SK-N-SH treated with all-trans-retinoic acid at 6 μM for 48 hours (cell line): ENCODE measurements at regions not wholly inside any gene's neighbourhood (a gene's known extent, or its start where the extent isn't known, plus 50 kb on each side); places are given as distances from the start of the nearest gene placed in this dataset.

Source experiments
- ATAC-seq: fragments of 200-7000 bp; cut with Tn5 transposase; 3 replicates; pipeline ENCODE4 v1.9.1; 2020; ENCODE audit warnings: mild to moderate bottlenecking, moderate library complexity
- ARNTL ChIP-seq: fragments of 450-650 bp; formaldehyde crosslinking; IDR thresholded peaks from 2 replicates; pipeline ENCODE4 v1.5.0; 2020; ENCODE audit warnings: low read depth, mild to moderate bottlenecking, moderate library complexity, borderline replicate concordance
- CSDC2 ChIP-seq: fragments of 250-450 bp; sonication (Bioruptor Pico); IDR thresholded peaks from 2 replicates; pipeline ENCODE4 v1.5.0; 2020; ENCODE audit warnings: mild to moderate bottlenecking, moderate library complexity
- ESRRG ChIP-seq: fragments of 250-450 bp; sonication (Bioruptor Pico); IDR thresholded peaks from 2 replicates; pipeline ENCODE4 v1.6.1; 2021; ENCODE audit warnings: mild to moderate bottlenecking
- ISL1 ChIP-seq: fragments of 250-450 bp; sonication (Bioruptor Pico); IDR thresholded peaks from 2 replicates; pipeline ENCODE4 v2.1.2; 2022; ENCODE audit warnings: mild to moderate bottlenecking, moderate library complexity
- OSR1 ChIP-seq: fragments of 250-450 bp; sonication (Bioruptor Pico); IDR thresholded peaks from 2 replicates; pipeline ENCODE4 v1.8.0; 2022; ENCODE audit warnings: moderate library complexity, mild to moderate bottlenecking, inconsistent platforms
- PATZ1 ChIP-seq: fragments of 250-450 bp; sonication (Bioruptor Pico); IDR thresholded peaks from 2 replicates; pipeline ENCODE4 v1.8.0; 2020; ENCODE audit warnings: mild to moderate bottlenecking, moderate library complexity, borderline replicate concordance
- PPARA ChIP-seq: fragments of 250-450 bp; sonication (Bioruptor Pico); IDR thresholded peaks from 2 replicates; pipeline ENCODE4 v1.5.0; 2020; ENCODE audit warnings: mild to moderate bottlenecking, borderline replicate concordance
- SNAI2 ChIP-seq: fragments of 250-450 bp; sonication (Bioruptor Pico); IDR thresholded peaks from 2 replicates; pipeline ENCODE4 v1.5.0; 2020; ENCODE audit warnings: mild to moderate bottlenecking, moderate library complexity
- TCF4 ChIP-seq: fragments of 250-450 bp; sonication (Bioruptor Pico); IDR thresholded peaks from 2 replicates; pipeline ENCODE4 v1.8.0; 2021; ENCODE audit warnings: mild to moderate bottlenecking, moderate library complexity, borderline replicate concordance
- TOX ChIP-seq: fragments of 250-450 bp; sonication (Bioruptor Pico); IDR thresholded peaks from 2 replicates; pipeline ENCODE4 v1.8.0; 2021; ENCODE audit warnings: mild to moderate bottlenecking, moderate library complexity, borderline replicate concordance
- TSHZ2 ChIP-seq: fragments of 250-450 bp; sonication (Bioruptor Pico); IDR thresholded peaks from 2 replicates; pipeline ENCODE4 v1.5.0; 2020; ENCODE audit warnings: mild to moderate bottlenecking, moderate library complexity
- ZC3H10 ChIP-seq: fragments of 250-450 bp; sonication (Bioruptor Pico); IDR thresholded peaks from 2 replicates; pipeline ENCODE4 v1.5.1; 2021; ENCODE audit warnings: mild to moderate bottlenecking, moderate library complexity
- ZNF565 ChIP-seq: fragments of 450-650 bp; formaldehyde crosslinking; conservative IDR thresholded peaks from 2 replicates; pipeline ENCODE4 v1.5.0; 2020; ENCODE audit warnings: low read depth, mild to moderate bottlenecking, moderate library complexity
- ZNF70 ChIP-seq: fragments of 450-650 bp; formaldehyde crosslinking; IDR thresholded peaks from 2 replicates; pipeline ENCODE4 v1.5.0; 2020; ENCODE audit warnings: mild to moderate bottlenecking, moderate library complexity
- TF ChIP-seq, protein P1 (sequence below): fragments of 250-450 bp; sonication (Bioruptor Pico); IDR thresholded peaks from 2 replicates; pipeline ENCODE4 v1.8.0; 2021; ENCODE audit warnings: low read depth, mild to moderate bottlenecking, moderate library complexity, borderline replicate concordance
- TF ChIP-seq, protein P2 (sequence below): fragments of 250-450 bp; sonication (Bioruptor Pico); IDR thresholded peaks from 2 replicates; pipeline ENCODE4 v1.5.1; 2020; ENCODE audit warnings: low read depth, mild to moderate bottlenecking, moderate library complexity
- TF ChIP-seq, protein P3 (sequence below): fragments of 250-450 bp; sonication (Bioruptor Pico); IDR thresholded peaks from 2 replicates; pipeline ENCODE4 v1.5.1; 2021; ENCODE audit warnings: mild to moderate bottlenecking, moderate library complexity

- TF ChIP-seq PATZ1 (CRISPR knock-in tag) (no peak), TOX (no peak), ESRRG (CRISPR knock-in tag) (no peak), ZC3H10 (CRISPR knock-in tag) (no peak), PPARA (CRISPR knock-in tag) (no peak)
- TF ChIP-seq, protein P1, sequence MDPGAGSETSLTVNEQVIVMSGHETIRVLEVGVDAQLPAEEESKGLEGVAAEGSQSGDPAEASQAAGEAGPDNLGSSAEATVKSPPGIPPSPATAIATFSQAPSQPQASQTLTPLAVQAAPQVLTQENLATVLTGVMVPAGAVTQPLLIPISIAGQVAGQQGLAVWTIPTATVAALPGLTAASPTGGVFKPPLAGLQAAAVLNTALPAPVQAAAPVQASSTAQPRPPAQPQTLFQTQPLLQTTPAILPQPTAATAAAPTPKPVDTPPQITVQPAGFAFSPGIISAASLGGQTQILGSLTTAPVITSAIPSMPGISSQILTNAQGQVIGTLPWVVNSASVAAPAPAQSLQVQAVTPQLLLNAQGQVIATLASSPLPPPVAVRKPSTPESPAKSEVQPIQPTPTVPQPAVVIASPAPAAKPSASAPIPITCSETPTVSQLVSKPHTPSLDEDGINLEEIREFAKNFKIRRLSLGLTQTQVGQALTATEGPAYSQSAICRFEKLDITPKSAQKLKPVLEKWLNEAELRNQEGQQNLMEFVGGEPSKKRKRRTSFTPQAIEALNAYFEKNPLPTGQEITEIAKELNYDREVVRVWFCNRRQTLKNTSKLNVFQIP (CRISPR knock-in tag) = no peak
Observed at GRCh38 chr6:20024978-20025377, 187.3 kb downstream of the MBOAT1 start (continued).

- TF ChIP-seq, protein P2, sequence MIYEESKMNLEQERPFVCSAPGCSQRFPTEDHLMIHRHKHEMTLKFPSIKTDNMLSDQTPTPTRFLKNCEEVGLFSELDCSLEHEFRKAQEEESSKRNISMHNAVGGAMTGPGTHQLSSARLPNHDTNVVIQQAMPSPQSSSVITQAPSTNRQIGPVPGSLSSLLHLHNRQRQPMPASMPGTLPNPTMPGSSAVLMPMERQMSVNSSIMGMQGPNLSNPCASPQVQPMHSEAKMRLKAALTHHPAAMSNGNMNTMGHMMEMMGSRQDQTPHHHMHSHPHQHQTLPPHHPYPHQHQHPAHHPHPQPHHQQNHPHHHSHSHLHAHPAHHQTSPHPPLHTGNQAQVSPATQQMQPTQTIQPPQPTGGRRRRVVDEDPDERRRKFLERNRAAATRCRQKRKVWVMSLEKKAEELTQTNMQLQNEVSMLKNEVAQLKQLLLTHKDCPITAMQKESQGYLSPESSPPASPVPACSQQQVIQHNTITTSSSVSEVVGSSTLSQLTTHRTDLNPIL (CRISPR knock-in tag) = no peak
- TF ChIP-seq ZNF70 = no peak
- TF ChIP-seq, protein P1 (CRISPR knock-in tag) = no peak
- TF ChIP-seq TCF4 (CRISPR knock-in tag) = no peak
- no peak for TF ChIP-seq ARNTL
- no peak for TF ChIP-seq OSR1
- TF ChIP-seq ZC3H10 (CRISPR knock-in tag) = no peak
- no peak for TF ChIP-seq ZNF565 (CRISPR knock-in tag)
- no peak for ATAC-seq
Observed at GRCh38 chr6:20025681-20026080, 186.6 kb downstream of the MBOAT1 start.

DNA sequence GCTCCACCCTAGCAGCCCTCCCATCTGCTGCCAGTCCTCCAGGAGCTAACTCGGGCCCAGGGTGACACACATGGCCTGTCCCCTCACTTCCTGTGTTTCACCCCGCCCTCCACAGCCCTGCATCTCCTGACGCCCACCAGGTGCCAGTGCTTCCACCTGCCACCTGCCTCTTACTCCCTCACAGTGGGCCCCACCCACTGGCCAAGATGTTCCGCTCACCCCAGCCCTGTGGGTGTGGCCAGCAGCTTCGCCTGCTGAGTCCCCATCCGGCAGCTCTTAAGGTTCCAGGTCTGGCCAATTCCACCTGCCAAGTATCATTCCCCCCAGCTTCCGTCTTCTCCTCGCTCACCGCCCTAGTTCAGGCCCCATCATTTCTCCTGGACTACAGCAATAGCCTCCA lies 184.1 kb downstream of the MBOAT1 start:
- ATAC-seq = no peak
- TF ChIP-seq TCF4 (CRISPR knock-in tag) (no peak), SNAI2 (CRISPR knock-in tag) (no peak), CSDC2 (CRISPR knock-in tag) (no peak), ESRRG (CRISPR knock-in tag) (no peak), TOX (no peak)
- TF ChIP-seq, all 23 proteins: peak for 0

DNA sequence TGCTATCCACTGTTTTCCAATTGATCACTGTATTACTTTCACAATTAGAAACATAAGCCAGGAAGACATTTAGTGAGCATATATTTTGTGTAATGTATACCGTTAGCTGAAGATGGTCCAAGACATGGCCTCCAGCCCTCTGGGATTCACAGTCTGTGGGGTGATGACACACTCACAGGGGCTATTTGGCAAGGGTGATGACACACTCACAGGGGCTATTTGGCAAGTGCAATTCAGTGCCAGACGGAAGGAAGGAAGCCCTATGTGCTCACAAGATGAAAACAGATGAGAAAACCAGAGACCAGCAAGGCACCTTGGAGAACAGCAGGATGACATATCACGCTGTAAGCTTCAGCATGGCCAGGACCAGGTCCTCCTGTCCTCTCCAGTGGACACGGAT lies 183.7 kb downstream of the MBOAT1 start:
- TF ChIP-seq, protein P1 (CRISPR knock-in tag) = no peak
- TF ChIP-seq TCF4 (CRISPR knock-in tag) (no peak), ZNF565 (CRISPR knock-in tag) (no peak), TSHZ2 (CRISPR knock-in tag) (no peak), ISL1 (no peak), SNAI2 (CRISPR knock-in tag) (no peak)
- TF ChIP-seq, protein P3, sequence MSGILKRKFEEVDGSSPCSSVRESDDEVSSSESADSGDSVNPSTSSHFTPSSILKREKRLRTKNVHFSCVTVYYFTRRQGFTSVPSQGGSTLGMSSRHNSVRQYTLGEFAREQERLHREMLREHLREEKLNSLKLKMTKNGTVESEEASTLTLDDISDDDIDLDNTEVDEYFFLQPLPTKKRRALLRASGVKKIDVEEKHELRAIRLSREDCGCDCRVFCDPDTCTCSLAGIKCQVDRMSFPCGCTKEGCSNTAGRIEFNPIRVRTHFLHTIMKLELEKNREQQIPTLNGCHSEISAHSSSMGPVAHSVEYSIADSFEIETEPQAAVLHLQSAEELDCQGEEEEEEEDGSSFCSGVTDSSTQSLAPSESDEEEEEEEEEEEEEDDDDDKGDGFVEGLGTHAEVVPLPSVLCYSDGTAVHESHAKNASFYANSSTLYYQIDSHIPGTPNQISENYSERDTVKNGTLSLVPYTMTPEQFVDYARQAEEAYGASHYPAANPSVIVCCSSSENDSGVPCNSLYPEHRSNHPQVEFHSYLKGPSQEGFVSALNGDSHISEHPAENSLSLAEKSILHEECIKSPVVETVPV (CRISPR knock-in tag) = no peak
- no peak for ATAC-seq
